ENCODE measurements at regions not wholly inside any gene's neighbourhood (a gene's known extent, or its start where the extent isn't known, plus 50 kb on each side); places are given as distances from the start of the nearest gene placed in this dataset.

- TF ChIP-seq CTCF (IDR thresholded peaks at IDR 0.05) (no peak), POLR2A (IDR thresholded peaks at IDR 0.05) (no peak)
These were observed 56.5 kb upstream of the PPFIA2 start for GRCh38 chr12:81815611-81816010.

All from esophagus squamous epithelium (tissue), 4 donors.